CD14-positive monocyte (primary cell): ENCODE measurements at regions not wholly inside any gene's neighbourhood (a gene's known extent, or its start where the extent isn't known, plus 50 kb on each side); places are given as distances from the start of the nearest gene placed in this dataset.
"Not testable (repeated sequence)": the region's sequence is repeated elsewhere in the genome, so short reads cannot be mapped to it uniquely, and the experiment has no call there.

Experiments used
- DNase-seq, 3 donors: peaks; one replicate each; pipeline ENCODE4 v3.0.0-alpha.2; 2011 to 2022
- H2AFZ ChIP-seq: 2 replicates; pipeline ENCODE4 v1.6.0; 2012; ENCODE audit warnings: mild to moderate bottlenecking, low read depth, low read length, inconsistent platforms; ENCODE audit not compliant: insufficient read depth, poor library complexity, severe bottlenecking
- H3K27ac ChIP-seq, 2 donors: 1 replicate in 1 of 2; 2 replicates in 1 of 2; pipeline ENCODE4 v1.5.1; 2012 to 2013; ENCODE audit warnings: low read length in 2 of 2, control low read depth in 1 of 2, inconsistent platforms in 1 of 2, low read depth in 1 of 2, mild to moderate bottlenecking in 1 of 2
- H3K27me3 ChIP-seq, 2 donors: one replicate each; pipeline versions ENCODE4 v1.6.0 to v1.6.1; 2011 to 2013; ENCODE audit warnings: low read length in 2 of 2; ENCODE audit not compliant: control insufficient read depth in 2 of 2, insufficient read depth in 2 of 2
- H3K36me3 ChIP-seq, 2 donors: replicated peaks in 1 of 2; 1 replicate in 1 of 2; 2 replicates in 1 of 2; pipeline versions ENCODE4 v1.5.1 to v1.6.1; 2012 to 2013; ENCODE audit warnings: low read length in 2 of 2, control low read depth in 1 of 2, inconsistent platforms in 1 of 2, mild to moderate bottlenecking in 1 of 2; ENCODE audit not compliant: insufficient read depth in 2 of 2, control insufficient read depth in 1 of 2
- H3K4me1 ChIP-seq, 2 donors: 1 replicate in 1 of 2; 2 replicates in 1 of 2; pipeline versions ENCODE4 v1.5.1 to v1.6.1; 2012 to 2013; ENCODE audit warnings: low read length in 2 of 2, control low read depth in 1 of 2, inconsistent platforms in 1 of 2, mild to moderate bottlenecking in 1 of 2, moderate library complexity in 1 of 2; ENCODE audit not compliant: insufficient read depth in 2 of 2, control insufficient read depth in 1 of 2
- H3K4me2 ChIP-seq: replicated peaks from 2 replicates; pipeline ENCODE3; 2012; ENCODE audit warnings: low read length, moderate library complexity, mild to moderate bottlenecking; ENCODE audit not compliant: poor library complexity, severe bottlenecking; ENCODE audit errors: extremely low read depth
- H3K4me3 ChIP-seq, 3 experiments: fragments of 200-600 bp in 1 of 3; sonication (generic) in 1 of 3; replicated peaks in 1 of 3; 1 replicate in 2 of 3; 2 replicates in 1 of 3; pipeline ENCODE4 v1.5.1; 2011 to 2013; ENCODE audit warnings: low read length in 3 of 3, mild to moderate bottlenecking in 3 of 3, control low read depth in 2 of 3, low read depth in 2 of 3, inconsistent platforms in 1 of 3, moderate library complexity in 1 of 3
- H3K79me2 ChIP-seq: 2 replicates; pipeline ENCODE4 v1.6.0; 2012; ENCODE audit warnings: mild to moderate bottlenecking, control low read depth, inconsistent platforms, low read length, moderate library complexity; ENCODE audit not compliant: insufficient read depth
- H3K9ac ChIP-seq: 2 replicates; pipeline ENCODE4 v1.6.0; 2017; ENCODE audit warnings: low read length, mild to moderate bottlenecking; ENCODE audit not compliant: insufficient read depth, poor library complexity, severe bottlenecking
- H3K9me3 ChIP-seq, 2 donors: replicated peaks in 1 of 2; 1 replicate in 1 of 2; 2 replicates in 1 of 2; pipeline versions ENCODE4 v1.5.1 to v1.6.1; 2012 to 2013; ENCODE audit warnings: low read length in 2 of 2, control low read depth in 1 of 2; ENCODE audit not compliant: control insufficient read depth in 1 of 2, insufficient read depth in 1 of 2
- H4K20me1 ChIP-seq: 2 replicates; pipeline ENCODE4 v1.6.0; 2012; ENCODE audit warnings: mild to moderate bottlenecking, low read length, control low read depth, moderate library complexity; ENCODE audit not compliant: insufficient read depth
- H3K27ac Mint-ChIP-seq, 7 donors: one replicate each; pipeline ENCODE4 v1.8.0; 2020; ENCODE audit warnings: mild to moderate bottlenecking in 7 of 7, mixed read lengths in 7 of 7, moderate library complexity in 6 of 7, inconsistent platforms in 2 of 7
- H3K27me3 Mint-ChIP-seq, 3 donors: one replicate each; pipeline ENCODE4 v1.8.0; 2021 to 2022; ENCODE audit warnings: low read depth in 3 of 3, mild to moderate bottlenecking in 3 of 3, mixed read lengths in 3 of 3, moderate library complexity in 3 of 3, inconsistent platforms in 1 of 3
- H3K36me3 Mint-ChIP-seq, 2 donors: one replicate each; pipeline ENCODE4 v1.8.0; 2020; ENCODE audit warnings: mixed read lengths in 2 of 2, inconsistent platforms in 1 of 2, mild to moderate bottlenecking in 1 of 2
- H3K4me1 Mint-ChIP-seq: one replicate; pipeline ENCODE4 v1.8.0; 2020; ENCODE audit warnings: mild to moderate bottlenecking, mixed read lengths
- H3K4me3 Mint-ChIP-seq, 2 donors: one replicate each; pipeline ENCODE4 v1.8.0; 2020; ENCODE audit warnings: mild to moderate bottlenecking in 2 of 2, mixed read lengths in 2 of 2, moderate library complexity in 1 of 2
- H3K9me3 Mint-ChIP-seq, 7 donors: one replicate each; pipeline ENCODE4 v1.8.0; 2020 to 2022; ENCODE audit warnings: mixed read lengths in 7 of 7, mild to moderate bottlenecking in 6 of 7, moderate library complexity in 6 of 7, inconsistent platforms in 2 of 7
- WGBS: methylation state at CpG from one replicate; pipeline ENCODE4 v1.1.5; 2013; ENCODE audit warnings: missing lambda C conversion rate; ENCODE audit not compliant: insufficient coverage; 5-methylcytosine and 5-hydroxymethylcytosine counted together
- intact Hi-C, 2 donors: fragments of 100-400 bp; cut with micrococcal nuclease; formaldehyde crosslinking; loops; one replicate each; pipeline versions ENCODE4 v1.15.0 to v1.15.1; 2023
- TF ChIP-seq, protein P1 (sequence below): fragments of 200-600 bp; IDR thresholded peaks from one replicate; pipeline ENCODE4 v1.8.0; 2022; ENCODE audit warnings: antibody characterized with exemption, mild to moderate bottlenecking

DNA sequence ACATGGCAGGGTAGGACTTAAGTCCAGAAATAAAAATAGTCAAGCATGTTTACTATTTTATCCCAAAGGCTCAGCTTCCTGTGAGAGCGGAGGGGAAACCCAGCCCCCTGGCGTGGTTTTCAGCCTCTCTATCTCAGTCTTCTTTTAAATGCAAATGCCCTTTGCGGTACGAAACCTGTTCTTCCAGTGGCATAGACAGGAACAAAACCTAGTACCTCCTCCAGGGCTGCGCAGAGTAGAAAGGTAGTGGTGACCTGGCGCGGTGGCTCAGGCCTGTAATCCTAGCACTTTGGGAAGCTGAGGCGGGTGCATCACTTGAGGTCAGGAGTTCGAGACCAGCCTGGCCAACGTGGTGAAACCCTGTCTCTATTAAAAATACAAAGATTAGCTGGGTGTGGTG is 181.3 kb upstream of the FOXK1 start:
- 100% methylated on average over 3 of the region's 10 CpGs for WGBS
- no peak overlapping the region for H3K27ac ChIP-seq
- H3K9ac ChIP-seq, result no peak overlapping the region
- intact Hi-C loops, result no loop called here
- Mint-ChIP-seq H3K4me1 (no peaks in the 10 kb centered on the region), H3K4me3 (no peak overlapping the region), H3K36me3 (no peaks in the 10 kb centered on the region), H3K27ac (no peak overlapping the region), H3K27me3 (peaks cover 1 to 5% (median 2%) of the 10 kb centered on the region in 3 donors), H3K9me3 (peaks cover 19 to 38% (median 27%) of the 10 kb centered on the region in 7 donors)
- no peak overlapping the region for H2AFZ ChIP-seq
- no peaks in the 10 kb centered on the region for H4K20me1 ChIP-seq
- H3K79me2 ChIP-seq, result no peaks in the 10 kb centered on the region
- no peaks in the 10 kb centered on the region for H3K4me1 ChIP-seq
- H3K27me3 ChIP-seq, result no peaks in the 10 kb centered on the region
- no peak for DNase-seq
- TF ChIP-seq, protein P1, sequence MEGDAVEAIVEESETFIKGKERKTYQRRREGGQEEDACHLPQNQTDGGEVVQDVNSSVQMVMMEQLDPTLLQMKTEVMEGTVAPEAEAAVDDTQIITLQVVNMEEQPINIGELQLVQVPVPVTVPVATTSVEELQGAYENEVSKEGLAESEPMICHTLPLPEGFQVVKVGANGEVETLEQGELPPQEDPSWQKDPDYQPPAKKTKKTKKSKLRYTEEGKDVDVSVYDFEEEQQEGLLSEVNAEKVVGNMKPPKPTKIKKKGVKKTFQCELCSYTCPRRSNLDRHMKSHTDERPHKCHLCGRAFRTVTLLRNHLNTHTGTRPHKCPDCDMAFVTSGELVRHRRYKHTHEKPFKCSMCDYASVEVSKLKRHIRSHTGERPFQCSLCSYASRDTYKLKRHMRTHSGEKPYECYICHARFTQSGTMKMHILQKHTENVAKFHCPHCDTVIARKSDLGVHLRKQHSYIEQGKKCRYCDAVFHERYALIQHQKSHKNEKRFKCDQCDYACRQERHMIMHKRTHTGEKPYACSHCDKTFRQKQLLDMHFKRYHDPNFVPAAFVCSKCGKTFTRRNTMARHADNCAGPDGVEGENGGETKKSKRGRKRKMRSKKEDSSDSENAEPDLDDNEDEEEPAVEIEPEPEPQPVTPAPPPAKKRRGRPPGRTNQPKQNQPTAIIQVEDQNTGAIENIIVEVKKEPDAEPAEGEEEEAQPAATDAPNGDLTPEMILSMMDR, result no peak
- H3K9me3 ChIP-seq, result peaks cover 18 to 26% of the 10 kb centered on the region in 2 donors
- H3K4me3 ChIP-seq, result no peak overlapping the region
- no peaks in the 10 kb centered on the region for H3K36me3 ChIP-seq
- no peak overlapping the region for H3K4me2 ChIP-seq

DNA sequence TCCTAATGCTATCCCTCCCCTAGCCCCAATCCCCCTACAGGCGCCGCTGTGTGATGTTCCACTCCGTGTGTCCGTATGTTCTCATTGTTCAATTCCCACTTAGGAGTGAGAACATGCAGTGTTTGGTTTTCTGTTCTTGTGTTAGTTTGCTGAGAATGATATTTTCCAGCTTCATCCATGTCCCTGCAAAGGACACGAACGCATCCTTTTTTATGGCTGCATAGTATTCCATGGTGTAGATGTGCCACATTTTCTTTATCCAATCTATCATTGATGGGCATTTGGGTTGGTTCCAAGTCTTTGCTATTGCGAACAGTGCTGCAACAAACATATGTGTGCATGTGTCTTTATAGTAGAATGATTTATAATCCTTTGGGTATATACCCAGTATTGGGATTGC is 174.2 kb upstream of the FOXK1 start:
- H3K4me1 ChIP-seq, H3K36me3 Mint-ChIP-seq, H3K4me3 ChIP-seq, H3K4me3 Mint-ChIP-seq, H3K27ac ChIP-seq, DNase-seq, H3K27ac Mint-ChIP-seq, H3K79me2 ChIP-seq, H3K36me3 ChIP-seq, H3K4me2 ChIP-seq, H2AFZ ChIP-seq, H3K9ac ChIP-seq, H3K27me3 ChIP-seq, H4K20me1 ChIP-seq, intact Hi-C loops, H3K4me1 Mint-ChIP-seq, H3K27me3 Mint-ChIP-seq: not testable (repeated sequence)
- WGBS, result no CpG with 5 or more reads among the region's 7 CpGs
- H3K9me3 ChIP-seq, result peaks cover 7 to 14% of the 10 kb centered on the region in 2 donors
- peaks cover 4 to 39% (median 20%) of the 10 kb centered on the region in 7 donors for H3K9me3 Mint-ChIP-seq
